RWPE1 (cell line): ENCODE measurements at regions not wholly inside any gene's neighbourhood (a gene's known extent, or its start where the extent isn't known, plus 50 kb on each side); places are given as distances from the start of the nearest gene placed in this dataset.

Experiments
- CTCF ChIA-PET: fragments of 350-600 bp; sonication (Branson Sonifier 250); formaldehyde crosslinking; extraction: SDS; loops from one replicate; lab custom pipeline; 2021; lab: Yijun Ruan, JAX
- POLR2A ChIA-PET: fragments of 400-600 bp; formaldehyde crosslinking; extraction: SDS; loops from one replicate; lab custom pipeline; 2020; ENCODE audit warnings: antibody characterized with exemption; ENCODE audit not compliant: low non-redundant PET; lab: Yijun Ruan, JAX
- DNase-seq: peaks from one replicate; pipeline ENCODE4 v3.0.0; 2012; ENCODE audit warnings: low spot score
- H3K27ac ChIP-seq: fragments of 450-650 bp; 2 replicates; pipeline ENCODE4 v1.5.1; 2017
- TF ChIP-seq, protein P1 (sequence below): fragments of 450-650 bp; conservative IDR thresholded peaks from 2 replicates; pipeline ENCODE4 v1.5.1; 2017; ENCODE audit warnings: low read depth, mild to moderate bottlenecking

DNA sequence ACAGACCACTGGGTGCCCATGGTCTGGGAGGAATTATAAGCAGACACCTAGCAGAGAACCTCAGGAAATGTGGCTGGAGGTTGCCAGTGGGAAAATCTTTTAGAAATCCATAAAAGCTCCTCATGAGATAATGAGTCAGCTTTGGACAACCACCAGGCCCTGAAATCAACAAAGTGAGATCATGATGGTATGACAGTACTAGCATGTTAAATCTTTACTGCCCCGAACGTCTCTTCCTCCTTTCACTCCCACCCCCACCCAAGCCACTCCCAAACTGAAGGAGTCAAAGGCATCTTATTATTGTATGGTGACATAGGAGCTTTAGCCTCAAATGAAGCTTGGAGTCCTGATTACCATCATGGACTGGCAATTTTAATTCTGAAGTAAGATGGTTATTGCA lies 240.0 kb downstream of the DIO2 start:
- CTCF ChIA-PET: no interaction called here
- TF ChIP-seq, protein P1, sequence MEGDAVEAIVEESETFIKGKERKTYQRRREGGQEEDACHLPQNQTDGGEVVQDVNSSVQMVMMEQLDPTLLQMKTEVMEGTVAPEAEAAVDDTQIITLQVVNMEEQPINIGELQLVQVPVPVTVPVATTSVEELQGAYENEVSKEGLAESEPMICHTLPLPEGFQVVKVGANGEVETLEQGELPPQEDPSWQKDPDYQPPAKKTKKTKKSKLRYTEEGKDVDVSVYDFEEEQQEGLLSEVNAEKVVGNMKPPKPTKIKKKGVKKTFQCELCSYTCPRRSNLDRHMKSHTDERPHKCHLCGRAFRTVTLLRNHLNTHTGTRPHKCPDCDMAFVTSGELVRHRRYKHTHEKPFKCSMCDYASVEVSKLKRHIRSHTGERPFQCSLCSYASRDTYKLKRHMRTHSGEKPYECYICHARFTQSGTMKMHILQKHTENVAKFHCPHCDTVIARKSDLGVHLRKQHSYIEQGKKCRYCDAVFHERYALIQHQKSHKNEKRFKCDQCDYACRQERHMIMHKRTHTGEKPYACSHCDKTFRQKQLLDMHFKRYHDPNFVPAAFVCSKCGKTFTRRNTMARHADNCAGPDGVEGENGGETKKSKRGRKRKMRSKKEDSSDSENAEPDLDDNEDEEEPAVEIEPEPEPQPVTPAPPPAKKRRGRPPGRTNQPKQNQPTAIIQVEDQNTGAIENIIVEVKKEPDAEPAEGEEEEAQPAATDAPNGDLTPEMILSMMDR: no peak
- POLR2A ChIA-PET: no interaction called here
- H3K27ac ChIP-seq: no peak overlapping the region
- DNase-seq: no peak

DNA sequence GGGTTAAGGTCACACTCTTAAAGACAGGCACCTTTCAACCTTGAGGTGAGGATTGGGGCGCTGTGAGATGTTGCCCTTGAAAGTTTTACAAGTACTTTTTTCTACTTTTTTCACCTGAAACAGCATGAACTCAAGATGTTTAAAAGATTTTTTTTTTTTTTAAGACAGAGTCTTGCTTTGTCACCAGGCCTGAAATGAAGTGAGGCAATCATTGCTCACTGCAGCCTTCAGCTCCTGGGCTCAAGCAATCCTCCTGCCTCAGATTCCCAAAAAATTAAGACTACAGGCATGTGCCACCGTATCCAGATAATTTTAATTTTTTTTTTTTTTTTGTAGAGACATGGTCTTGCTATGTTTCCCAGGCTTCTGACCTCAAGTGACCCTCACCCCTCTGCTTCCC lies 243.9 kb downstream of the DIO2 start:
- DNase-seq: no peak
- CTCF ChIA-PET: no interaction called here
- H3K27ac ChIP-seq: no peak overlapping the region
- TF ChIP-seq, protein P1: no peak
- POLR2A ChIA-PET: no interaction called here

DNA sequence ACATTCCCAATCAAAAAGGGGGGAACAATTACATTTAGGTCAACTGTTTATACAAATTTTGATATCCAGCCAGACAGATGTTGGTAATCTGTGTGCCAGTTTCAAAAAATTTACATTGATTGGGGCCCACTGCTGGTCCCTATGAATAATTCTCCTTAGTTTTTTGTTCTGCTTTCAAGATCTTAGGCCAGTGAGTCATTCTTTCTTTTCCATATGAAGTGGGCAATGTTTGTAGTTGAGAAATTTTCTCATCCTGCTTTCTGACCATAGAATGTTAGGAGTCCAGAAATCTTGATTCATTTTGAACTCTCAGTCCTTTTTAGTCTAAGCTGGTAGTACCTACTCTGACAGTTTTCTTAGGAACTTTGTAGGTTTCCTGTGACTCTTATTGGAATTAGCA lies 244.3 kb downstream of the DIO2 start:
- no peak for DNase-seq
- H3K27ac ChIP-seq: no peak overlapping the region
- ChIA-PET CTCF (no interaction called here), POLR2A (no interaction called here)
- TF ChIP-seq, protein P1: no peak

DNA sequence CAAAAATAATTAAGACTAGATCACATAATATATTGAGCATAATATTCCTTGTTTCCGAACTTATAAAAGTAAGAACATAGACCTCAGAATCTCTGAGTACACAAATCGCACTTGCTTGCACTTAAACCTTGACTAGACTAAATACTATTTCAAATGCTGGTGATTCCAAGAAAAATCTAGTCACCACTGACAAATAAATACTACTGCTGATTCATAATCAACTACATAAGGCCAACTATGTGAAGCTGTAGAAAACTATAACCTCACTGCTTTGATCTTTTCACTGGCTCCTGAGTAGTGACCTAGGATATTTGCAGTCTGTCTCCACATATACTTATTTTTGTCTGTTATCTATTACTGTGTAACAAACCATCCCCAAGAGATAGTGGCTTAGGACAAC lies 245.4 kb downstream of the DIO2 start:
- no peak for DNase-seq
- TF ChIP-seq, protein P1: no peak
- H3K27ac ChIP-seq: no peak overlapping the region
- ChIA-PET CTCF (no interaction called here), POLR2A (no interaction called here)

DNA sequence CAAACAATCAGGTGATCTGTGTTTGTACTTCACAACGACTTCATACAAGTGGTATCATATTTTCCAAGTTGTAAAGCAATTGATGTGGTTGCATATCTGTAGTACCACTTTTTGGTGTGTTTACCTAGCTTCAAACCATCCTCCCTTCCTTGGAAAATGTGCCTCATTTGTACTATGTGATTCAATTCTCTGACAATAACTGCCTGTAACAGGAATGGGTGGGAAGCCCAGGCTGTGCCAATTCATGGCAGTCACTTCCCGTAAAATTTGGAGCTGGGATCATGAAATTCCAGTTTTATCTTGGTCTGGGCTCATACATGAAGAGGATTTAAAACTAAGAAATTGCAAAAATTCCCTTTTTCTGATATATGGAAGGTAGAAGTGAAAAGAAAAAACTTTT lies 250.1 kb downstream of the DIO2 start:
- POLR2A ChIA-PET: no interaction called here
- TF ChIP-seq, protein P1: no peak
- DNase-seq: no peak

DNA sequence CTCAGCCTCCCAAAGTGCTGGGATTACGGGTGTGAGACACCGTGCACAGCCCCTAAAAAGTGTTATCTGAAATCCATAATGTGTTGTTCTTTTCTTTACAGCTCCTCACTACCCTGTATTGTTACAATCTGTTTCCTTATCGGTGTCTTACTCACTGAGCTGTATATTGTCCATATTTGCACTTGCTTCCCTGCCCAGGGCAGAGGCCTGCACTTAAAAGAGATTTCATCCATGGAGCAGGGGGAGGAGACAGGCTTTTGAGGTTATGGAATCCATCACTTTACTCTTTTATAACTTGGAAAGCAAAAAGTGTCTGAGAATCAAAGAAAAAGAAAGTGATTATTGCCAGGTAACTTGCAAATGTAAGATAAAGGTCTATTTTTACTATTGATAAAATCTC lies 251.0 kb downstream of the DIO2 start:
- no peak for DNase-seq
- ChIA-PET POLR2A (no interaction called here), CTCF (no interaction called here)
- TF ChIP-seq, protein P1: no peak
- no peak overlapping the region for H3K27ac ChIP-seq

More for the DNA sequence above, 250.1 kb downstream of the DIO2 start:
- CTCF ChIA-PET: no interaction called here
- no peak overlapping the region for H3K27ac ChIP-seq

DNA sequence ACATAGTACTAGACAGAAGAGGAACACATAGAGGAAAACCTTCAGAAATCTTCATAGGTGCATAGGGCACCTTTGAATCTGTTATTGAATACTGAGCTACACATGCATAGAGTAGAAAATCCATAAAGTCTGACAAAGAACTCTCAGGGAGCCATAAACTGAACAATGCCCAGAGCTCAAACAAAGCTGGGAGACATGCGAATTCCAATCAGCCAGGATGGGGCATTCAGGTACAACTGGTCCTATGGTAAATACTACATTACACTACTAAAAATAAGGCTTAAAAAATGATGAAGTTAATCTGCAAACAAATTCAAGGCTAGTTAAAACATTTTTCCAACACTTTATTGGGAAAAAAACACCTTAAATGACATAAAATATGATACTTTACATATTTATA lies 259.7 kb downstream of the DIO2 start:
- TF ChIP-seq, protein P1: no peak
- no peak overlapping the region for H3K27ac ChIP-seq
- POLR2A ChIA-PET: no interaction called here
- DNase-seq: no peak
- CTCF ChIA-PET: no interaction called here
